ENCODE measurements at regions not wholly inside any gene's neighbourhood (a gene's known extent, or its start where the extent isn't known, plus 50 kb on each side); places are given as distances from the start of the nearest gene placed in this dataset.

GRCh38 chr4:111793433-111794091 lies 351.7 kb upstream of the FAM241A start:
- DNase-seq (ENCODE audit: low spot score) = no peak

GRCh38 chr4:111797455-111798163 lies 347.6 kb upstream of the FAM241A start:
- DNase-seq (ENCODE audit: low spot score) = no peak

- DNase-seq (ENCODE audit: low spot score) = no peak
Measured at GRCh38 chr4:111798840-111799239, 346.4 kb upstream of the FAM241A start.

GRCh38 chr4:111800551-111800950 lies 344.7 kb upstream of the FAM241A start:
- DNase-seq (ENCODE audit: low spot score) = no peak

- no peak for DNase-seq (ENCODE audit: low spot score)
Measured at GRCh38 chr4:111802191-111802590, 343.1 kb upstream of the FAM241A start.

- DNase-seq (ENCODE audit: low spot score) = no peak
Measured at GRCh38 chr4:111806331-111806730, 338.9 kb upstream of the FAM241A start.

- no peak for DNase-seq (ENCODE audit: low spot score)
Measured at GRCh38 chr4:111807576-111807975, 337.7 kb upstream of the FAM241A start.

- DNase-seq (ENCODE audit: low spot score) = no peak
Measured at GRCh38 chr4:111808174-111808573, 337.1 kb upstream of the FAM241A start.

- DNase-seq (ENCODE audit: low spot score) = no peak
Measured at GRCh38 chr4:111811661-111812060, 333.6 kb upstream of the FAM241A start.

GRCh38 chr4:111812114-111812513 lies 333.1 kb upstream of the FAM241A start:
- no peak for DNase-seq (ENCODE audit: low spot score)

GRCh38 chr4:111812760-111813159 lies 332.5 kb upstream of the FAM241A start:
- no peak for DNase-seq (ENCODE audit: low spot score)

GRCh38 chr4:111813555-111814140 lies 331.6 kb upstream of the FAM241A start:
- DNase-seq (ENCODE audit: low spot score) = no peak

GRCh38 chr4:111814961-111815360 lies 330.3 kb upstream of the FAM241A start:
- DNase-seq (ENCODE audit: low spot score) = no peak

GRCh38 chr4:111821342-111821741 lies 323.9 kb upstream of the FAM241A start:
- DNase-seq (ENCODE audit: low spot score) = no peak

GRCh38 chr4:111836601-111837000 lies 308.7 kb upstream of the FAM241A start:
- DNase-seq (ENCODE audit: low spot score) = no peak

GRCh38 chr4:111837761-111838160 lies 307.5 kb upstream of the FAM241A start:
- no peak for DNase-seq (ENCODE audit: low spot score)

GRCh38 chr4:111838406-111838930 lies 306.8 kb upstream of the FAM241A start:
- no peak for DNase-seq (ENCODE audit: low spot score)

- DNase-seq (ENCODE audit: low spot score) = no peak
Measured at GRCh38 chr4:111839141-111839540, 306.1 kb upstream of the FAM241A start.

- DNase-seq (ENCODE audit: low spot score) = no peak
Measured at GRCh38 chr4:111842336-111842735, 302.9 kb upstream of the FAM241A start.

- no peak for DNase-seq (ENCODE audit: low spot score)
Measured at GRCh38 chr4:111847296-111848008, 297.8 kb upstream of the FAM241A start.

- no peak for DNase-seq (ENCODE audit: low spot score)
Measured at GRCh38 chr4:111849746-111850284, 295.4 kb upstream of the FAM241A start.

GRCh38 chr4:111854494-111855087 lies 290.7 kb upstream of the FAM241A start:
- no peak for DNase-seq (ENCODE audit: low spot score)
